Kidney epithelial cell (primary cell): ENCODE measurements at regions not wholly inside any gene's neighbourhood (a gene's known extent, or its start where the extent isn't known, plus 50 kb on each side); places are given as distances from the start of the nearest gene placed in this dataset.

ENCODE experiments used
- DNase-seq: peaks from one replicate; pipeline ENCODE4 v3.0.0-alpha.2; 2010; ENCODE audit warnings: low read depth
- H3K27me3 ChIP-seq: 2 replicates; pipeline ENCODE4 v1.6.0; 2011; ENCODE audit warnings: low read length; ENCODE audit not compliant: control insufficient read depth, insufficient read depth
- H3K36me3 ChIP-seq: 2 replicates; pipeline ENCODE4 v1.5.1; 2011; ENCODE audit warnings: low read length; ENCODE audit not compliant: control insufficient read depth, insufficient read depth
- H3K4me3 ChIP-seq: 2 replicates; pipeline ENCODE4 v1.5.1; 2011; ENCODE audit warnings: low read depth, mild to moderate bottlenecking, control low read depth, low read length
- CTCF ChIP-seq: IDR thresholded peaks from 2 replicates; pipeline ENCODE4 v1.5.1; 2011; ENCODE audit warnings: mild to moderate bottlenecking, moderate library complexity, low read length, control low read depth, inconsistent platforms; ENCODE audit not compliant: insufficient read depth, poor library complexity, severe bottlenecking

GRCh38 chr3:168548719-168549118 is 453.0 kb upstream of the GOLIM4 start:
- no peak for DNase-seq
- no peaks in the 10 kb centered on the region for H3K36me3 ChIP-seq

GRCh38 chr3:168546707-168547106 is 451.0 kb upstream of the GOLIM4 start:
- H3K4me3 ChIP-seq: no peak overlapping the region
- H3K36me3 ChIP-seq: no peaks in the 10 kb centered on the region
- no peaks in the 10 kb centered on the region for H3K27me3 ChIP-seq
- no peak for TF ChIP-seq CTCF
- no peak for DNase-seq

More at GRCh38 chr3:168548719-168549118, 453.0 kb upstream of the GOLIM4 start:
- H3K4me3 ChIP-seq: no peak overlapping the region
- H3K27me3 ChIP-seq: no peaks in the 10 kb centered on the region
- no peak for TF ChIP-seq CTCF

- DNase-seq: no peak
- Histone ChIP-seq H3K4me3 (no peak overlapping the region), H3K27me3 (no peaks in the 10 kb centered on the region), H3K36me3 (no peaks in the 10 kb centered on the region)
- no peak for TF ChIP-seq CTCF
Measured at GRCh38 chr3:168545591-168545990, 449.9 kb upstream of the GOLIM4 start.

GRCh38 chr3:168544097-168544957 is 448.6 kb upstream of the GOLIM4 start:
- no peaks in the 10 kb centered on the region for H3K36me3 ChIP-seq
- H3K27me3 ChIP-seq: no peaks in the 10 kb centered on the region
- TF ChIP-seq CTCF: no peak
- no peak for DNase-seq
- H3K4me3 ChIP-seq: no peak overlapping the region

GRCh38 chr3:168540726-168541125 is 445.0 kb upstream of the GOLIM4 start:
- TF ChIP-seq CTCF: no peak
- Histone ChIP-seq H3K4me3 (no peak overlapping the region), H3K27me3 (no peaks in the 10 kb centered on the region), H3K36me3 (no peaks in the 10 kb centered on the region)
- no peak for DNase-seq

GRCh38 chr3:168539909-168540308 is 444.2 kb upstream of the GOLIM4 start:
- DNase-seq: no peak
- TF ChIP-seq CTCF: no peak
- Histone ChIP-seq H3K36me3 (no peaks in the 10 kb centered on the region), H3K4me3 (no peak overlapping the region), H3K27me3 (no peaks in the 10 kb centered on the region)
